HepG2 (cell line): ENCODE measurements at regions not wholly inside any gene's neighbourhood (a gene's known extent, or its start where the extent isn't known, plus 50 kb on each side); places are given as distances from the start of the nearest gene placed in this dataset.

Experiments
- CEBPB ChIP-seq: IDR thresholded peaks from 2 replicates; pipeline ENCODE4 v1.6.1; 2011; ENCODE audit warnings: low read depth, low read length, improper control_type of control experiment, borderline replicate concordance
- EP300 ChIP-seq, 3 experiments: sonication (generic) in 1 of 3; formaldehyde crosslinking in 1 of 3; IDR thresholded peaks; 2 replicates each; pipeline versions ENCODE4 v1.5.1 to v1.6.1; 2011 to 2020; ENCODE audit warnings: low read depth in 2 of 3, low read length in 2 of 3, borderline replicate concordance in 1 of 3, improper control_type of control experiment in 1 of 3, mild to moderate bottlenecking in 1 of 3, missing genetic modification reagents in 1 of 3, moderate library complexity in 1 of 3
- HNRNPK ChIP-seq: fragments of 200-400 bp; formaldehyde crosslinking; IDR thresholded peaks from 2 replicates; pipeline ENCODE4 v1.6.1; 2018; ENCODE audit warnings: low read length, low read depth, moderate library complexity, mild to moderate bottlenecking; ENCODE audit not compliant: poor library complexity, severe bottlenecking
- NONO ChIP-seq, 2 experiments: fragments of 450-650 bp in 1 of 2; sonication (generic) in 1 of 2; formaldehyde crosslinking in 1 of 2; IDR thresholded peaks in 1 of 2; conservative IDR thresholded peaks in 1 of 2; 2 replicates each; pipeline versions ENCODE4 v1.6.1 to v1.8.0; 2017 to 2022; ENCODE audit warnings: mild to moderate bottlenecking in 1 of 2, missing genetic modification reagents in 1 of 2, moderate library complexity in 1 of 2
- SIN3A ChIP-seq: IDR thresholded peaks from 2 replicates; pipeline ENCODE4 v1.6.1; 2011; ENCODE audit warnings: low read depth, mild to moderate bottlenecking, control low read depth, low read length, borderline replicate concordance
- TP53 ChIP-seq: sonication (generic); formaldehyde crosslinking; conservative IDR thresholded peaks from 2 replicates; pipeline ENCODE4 v1.4.0; 2020; ENCODE audit warnings: missing genetic modification reagents
- ZFP36L2 ChIP-seq: sonication (generic); formaldehyde crosslinking; IDR thresholded peaks from 2 replicates; pipeline ENCODE4 v1.4.0; 2020; ENCODE audit warnings: missing genetic modification reagents
- ZNF383 ChIP-seq: sonication (generic); formaldehyde crosslinking; IDR thresholded peaks from 2 replicates; pipeline ENCODE4 v1.4.0; 2020; ENCODE audit warnings: missing genetic modification reagents, mild to moderate bottlenecking, borderline replicate concordance
- ZNF501 ChIP-seq: sonication (generic); formaldehyde crosslinking; IDR thresholded peaks from 2 replicates; pipeline ENCODE4 v1.5.1; 2020; ENCODE audit warnings: mild to moderate bottlenecking, moderate library complexity, missing genetic modification reagents
- ZNF563 ChIP-seq: sonication (generic); formaldehyde crosslinking; IDR thresholded peaks from 2 replicates; pipeline ENCODE4 v1.8.0; 2022; ENCODE audit warnings: mild to moderate bottlenecking, moderate library complexity, missing genetic modification reagents
- ZNF766 ChIP-seq: sonication (generic); formaldehyde crosslinking; IDR thresholded peaks from 2 replicates; pipeline ENCODE4 v1.5.0; 2020; ENCODE audit warnings: missing genetic modification reagents, borderline replicate concordance
- TF ChIP-seq, protein P1 (sequence below): sonication (generic); IDR thresholded peaks from 2 replicates; pipeline ENCODE4 v1.6.1; 2016; ENCODE audit warnings: low read depth, borderline replicate concordance
- TF ChIP-seq, protein P2 (sequence below): sonication (generic); formaldehyde crosslinking; IDR thresholded peaks from 2 replicates; pipeline ENCODE4 v1.8.0; 2022; ENCODE audit warnings: missing genetic modification reagents, mild to moderate bottlenecking, moderate library complexity, borderline replicate concordance

DNA sequence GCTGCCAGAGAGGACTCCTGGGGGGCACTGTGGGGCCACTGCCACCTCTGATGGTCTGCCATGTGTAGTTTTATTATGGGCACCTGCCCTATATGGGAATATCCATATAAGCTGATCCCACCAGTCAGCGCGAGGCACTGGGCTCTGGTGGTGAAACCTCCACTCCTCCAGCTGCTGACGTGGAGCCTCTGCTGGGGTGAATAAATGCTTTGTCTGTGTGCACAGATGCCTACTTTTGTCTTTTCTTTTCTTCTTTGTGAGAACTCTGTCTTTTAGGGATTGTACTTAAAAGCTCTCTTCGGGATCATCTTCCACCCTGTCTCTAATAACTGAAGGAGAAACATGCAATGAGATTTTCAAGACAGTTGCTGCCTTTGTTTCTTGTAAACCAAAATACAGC lies 68.9 kb upstream of the NCK2 start:
- TF ChIP-seq, protein P1, sequence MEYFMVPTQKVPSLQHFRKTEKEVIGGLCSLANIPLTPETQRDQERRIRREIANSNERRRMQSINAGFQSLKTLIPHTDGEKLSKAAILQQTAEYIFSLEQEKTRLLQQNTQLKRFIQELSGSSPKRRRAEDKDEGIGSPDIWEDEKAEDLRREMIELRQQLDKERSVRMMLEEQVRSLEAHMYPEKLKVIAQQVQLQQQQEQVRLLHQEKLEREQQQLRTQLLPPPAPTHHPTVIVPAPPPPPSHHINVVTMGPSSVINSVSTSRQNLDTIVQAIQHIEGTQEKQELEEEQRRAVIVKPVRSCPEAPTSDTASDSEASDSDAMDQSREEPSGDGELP = no peak
- TF ChIP-seq HNRNPK (no peak), ZNF563 (CRISPR knock-in tag) (no peak), NONO (IDR thresholded peaks at IDR 0.05) (no peak), NONO (CRISPR knock-in tag; conservative IDR thresholded peaks at IDR 0.05) (no peak), EP300 (IDR thresholded peaks at IDR 0.05; ENCODE audit: low read depth in 2 of 2, low read length in 2 of 2) (no peak), EP300 (CRISPR knock-in tag; IDR thresholded peaks at IDR 0.05; ENCODE audit: borderline replicate concordance) (no peak), CEBPB (no peak), TP53 (CRISPR knock-in tag) (no peak), ZFP36L2 (CRISPR knock-in tag) (no peak), SIN3A (no peak), ZNF383 (no peak), ZNF766 (CRISPR knock-in tag) (no peak), ZNF501 (CRISPR knock-in tag) (no peak)
- TF ChIP-seq, protein P2, sequence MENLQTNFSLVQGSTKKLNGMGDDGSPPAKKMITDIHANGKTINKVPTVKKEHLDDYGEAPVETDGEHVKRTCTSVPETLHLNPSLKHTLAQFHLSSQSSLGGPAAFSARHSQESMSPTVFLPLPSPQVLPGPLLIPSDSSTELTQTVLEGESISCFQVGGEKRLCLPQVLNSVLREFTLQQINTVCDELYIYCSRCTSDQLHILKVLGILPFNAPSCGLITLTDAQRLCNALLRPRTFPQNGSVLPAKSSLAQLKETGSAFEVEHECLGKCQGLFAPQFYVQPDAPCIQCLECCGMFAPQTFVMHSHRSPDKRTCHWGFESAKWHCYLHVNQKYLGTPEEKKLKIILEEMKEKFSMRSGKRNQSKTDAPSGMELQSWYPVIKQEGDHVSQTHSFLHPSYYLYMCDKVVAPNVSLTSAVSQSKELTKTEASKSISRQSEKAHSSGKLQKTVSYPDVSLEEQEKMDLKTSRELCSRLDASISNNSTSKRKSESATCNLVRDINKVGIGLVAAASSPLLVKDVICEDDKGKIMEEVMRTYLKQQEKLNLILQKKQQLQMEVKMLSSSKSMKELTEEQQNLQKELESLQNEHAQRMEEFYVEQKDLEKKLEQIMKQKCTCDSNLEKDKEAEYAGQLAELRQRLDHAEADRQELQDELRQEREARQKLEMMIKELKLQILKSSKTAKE (CRISPR knock-in tag) = no peak
